ENCODE measurements at regions not wholly inside any gene's neighbourhood (a gene's known extent, or its start where the extent isn't known, plus 50 kb on each side); places are given as distances from the start of the nearest gene placed in this dataset.

- no peak for TF ChIP-seq EZH2phosphoT487 (IDR thresholded peaks at IDR 0.05; ENCODE audit: insufficient read depth, low read depth)
- no peak for TF ChIP-seq EZH2 (IDR thresholded peaks at IDR 0.05; ENCODE audit: insufficient read depth, poor library complexity, severe bottlenecking)
Measured at GRCh38 chr6:21331235-21331634, 262.3 kb upstream of the SOX4 start.

Measured in GM23248 (cell line).